ENCODE measurements at regions not wholly inside any gene's neighbourhood (a gene's known extent, or its start where the extent isn't known, plus 50 kb on each side); places are given as distances from the start of the nearest gene placed in this dataset.

- no peaks in the 10 kb centered on the region for H3K36me3 ChIP-seq (ENCODE audit: insufficient read depth, low read length)
- no peak overlapping the region for H3K9ac ChIP-seq (ENCODE audit: low read depth, low read length)
- no peaks in the 10 kb centered on the region for H3K4me1 ChIP-seq (ENCODE audit: insufficient read depth, low read length)
- H3K9me3 ChIP-seq (ENCODE audit: control insufficient read depth, insufficient read depth, low read length): no peaks in the 10 kb centered on the region
Observed at GRCh38 chr2:76312236-76312635, 601.5 kb upstream of the GCFC2 start.

GRCh38 chr2:76311728-76312127 lies 601.0 kb upstream of the GCFC2 start:
- Histone ChIP-seq H3K9me3 (ENCODE audit: control insufficient read depth, insufficient read depth, low read length) (no peaks in the 10 kb centered on the region), H3K9ac (ENCODE audit: low read depth, low read length) (no peak overlapping the region), H3K4me1 (ENCODE audit: insufficient read depth, low read length) (no peaks in the 10 kb centered on the region), H3K36me3 (ENCODE audit: insufficient read depth, low read length) (no peaks in the 10 kb centered on the region)

- H3K4me1 ChIP-seq (ENCODE audit: insufficient read depth, low read length): no peaks in the 10 kb centered on the region
- no peaks in the 10 kb centered on the region for H3K36me3 ChIP-seq (ENCODE audit: insufficient read depth, low read length)
- H3K9me3 ChIP-seq (ENCODE audit: control insufficient read depth, insufficient read depth, low read length): no peaks in the 10 kb centered on the region
- H3K9ac ChIP-seq (ENCODE audit: low read depth, low read length): no peak overlapping the region
Observed at GRCh38 chr2:76310894-76311633, 600.3 kb upstream of the GCFC2 start.

GRCh38 chr2:76307495-76307894 lies 596.8 kb upstream of the GCFC2 start:
- H3K9ac ChIP-seq (ENCODE audit: low read depth, low read length): no peak overlapping the region
- H3K9me3 ChIP-seq (ENCODE audit: control insufficient read depth, insufficient read depth, low read length): no peaks in the 10 kb centered on the region
- H3K4me1 ChIP-seq (ENCODE audit: insufficient read depth, low read length): no peaks in the 10 kb centered on the region
- no peaks in the 10 kb centered on the region for H3K36me3 ChIP-seq (ENCODE audit: insufficient read depth, low read length)

GRCh38 chr2:76298041-76298440 lies 587.3 kb upstream of the GCFC2 start:
- no peak overlapping the region for H3K9ac ChIP-seq (ENCODE audit: low read depth, low read length)
- H3K4me1 ChIP-seq (ENCODE audit: insufficient read depth, low read length): no peaks in the 10 kb centered on the region
- H3K36me3 ChIP-seq (ENCODE audit: insufficient read depth, low read length): no peaks in the 10 kb centered on the region
- no peaks in the 10 kb centered on the region for H3K9me3 ChIP-seq (ENCODE audit: control insufficient read depth, insufficient read depth, low read length)

GRCh38 chr2:76296438-76296837 lies 585.7 kb upstream of the GCFC2 start:
- H3K9me3 ChIP-seq (ENCODE audit: control insufficient read depth, insufficient read depth, low read length): no peaks in the 10 kb centered on the region
- no peaks in the 10 kb centered on the region for H3K4me1 ChIP-seq (ENCODE audit: insufficient read depth, low read length)
- no peak overlapping the region for H3K9ac ChIP-seq (ENCODE audit: low read depth, low read length)
- H3K36me3 ChIP-seq (ENCODE audit: insufficient read depth, low read length): no peaks in the 10 kb centered on the region

GRCh38 chr2:76295762-76296161 lies 585.0 kb upstream of the GCFC2 start:
- H3K4me1 ChIP-seq (ENCODE audit: insufficient read depth, low read length): no peaks in the 10 kb centered on the region
- no peaks in the 10 kb centered on the region for H3K36me3 ChIP-seq (ENCODE audit: insufficient read depth, low read length)
- no peak overlapping the region for H3K9ac ChIP-seq (ENCODE audit: low read depth, low read length)
- H3K9me3 ChIP-seq (ENCODE audit: control insufficient read depth, insufficient read depth, low read length): no peaks in the 10 kb centered on the region

GRCh38 chr2:76288598-76288997 lies 577.9 kb upstream of the GCFC2 start:
- Histone ChIP-seq H3K36me3 (ENCODE audit: insufficient read depth, low read length) (no peaks in the 10 kb centered on the region), H3K9ac (ENCODE audit: low read depth, low read length) (no peak overlapping the region), H3K9me3 (ENCODE audit: control insufficient read depth, insufficient read depth, low read length) (no peaks in the 10 kb centered on the region), H3K4me1 (ENCODE audit: insufficient read depth, low read length) (no peaks in the 10 kb centered on the region)

GRCh38 chr2:76288146-76288545 lies 577.4 kb upstream of the GCFC2 start:
- no peaks in the 10 kb centered on the region for H3K9me3 ChIP-seq (ENCODE audit: control insufficient read depth, insufficient read depth, low read length)
- no peaks in the 10 kb centered on the region for H3K36me3 ChIP-seq (ENCODE audit: insufficient read depth, low read length)
- no peak overlapping the region for H3K9ac ChIP-seq (ENCODE audit: low read depth, low read length)
- no peaks in the 10 kb centered on the region for H3K4me1 ChIP-seq (ENCODE audit: insufficient read depth, low read length)

- peaks cover 18% of the 10 kb centered on the region for H3K4me1 ChIP-seq (ENCODE audit: insufficient read depth, low read length)
- H3K9ac ChIP-seq (ENCODE audit: low read depth, low read length): no peak overlapping the region
- no peaks in the 10 kb centered on the region for H3K36me3 ChIP-seq (ENCODE audit: insufficient read depth, low read length)
- H3K9me3 ChIP-seq (ENCODE audit: control insufficient read depth, insufficient read depth, low read length): no peaks in the 10 kb centered on the region
Observed at GRCh38 chr2:76283350-76283749, 572.6 kb upstream of the GCFC2 start.

GRCh38 chr2:76281156-76281841 lies 570.6 kb upstream of the GCFC2 start:
- no peaks in the 10 kb centered on the region for H3K9me3 ChIP-seq (ENCODE audit: control insufficient read depth, insufficient read depth, low read length)
- H3K9ac ChIP-seq (ENCODE audit: low read depth, low read length): no peak overlapping the region
- H3K36me3 ChIP-seq (ENCODE audit: insufficient read depth, low read length): no peaks in the 10 kb centered on the region
- H3K4me1 ChIP-seq (ENCODE audit: insufficient read depth, low read length): peaks cover 18% of the 10 kb centered on the region

- no peaks in the 10 kb centered on the region for H3K9me3 ChIP-seq (ENCODE audit: control insufficient read depth, insufficient read depth, low read length)
- H3K36me3 ChIP-seq (ENCODE audit: insufficient read depth, low read length): no peaks in the 10 kb centered on the region
- H3K4me1 ChIP-seq (ENCODE audit: insufficient read depth, low read length): peaks cover 18% of the 10 kb centered on the region
- H3K9ac ChIP-seq (ENCODE audit: low read depth, low read length): no peak overlapping the region
Observed at GRCh38 chr2:76280686-76281085, 570.0 kb upstream of the GCFC2 start.

- Histone ChIP-seq H3K9me3 (ENCODE audit: control insufficient read depth, insufficient read depth, low read length) (no peaks in the 10 kb centered on the region), H3K4me1 (ENCODE audit: insufficient read depth, low read length) (peaks cover 18% of the 10 kb centered on the region), H3K36me3 (ENCODE audit: insufficient read depth, low read length) (no peaks in the 10 kb centered on the region), H3K9ac (ENCODE audit: low read depth, low read length) (no peak overlapping the region)
Observed at GRCh38 chr2:76279142-76279541, 568.4 kb upstream of the GCFC2 start.

- H3K9ac ChIP-seq (ENCODE audit: low read depth, low read length): no peak overlapping the region
- no peaks in the 10 kb centered on the region for H3K9me3 ChIP-seq (ENCODE audit: control insufficient read depth, insufficient read depth, low read length)
- H3K36me3 ChIP-seq (ENCODE audit: insufficient read depth, low read length): no peaks in the 10 kb centered on the region
- peaks cover 10% of the 10 kb centered on the region for H3K4me1 ChIP-seq (ENCODE audit: insufficient read depth, low read length)
Observed at GRCh38 chr2:76275788-76276187, 565.1 kb upstream of the GCFC2 start.

- Histone ChIP-seq H3K9ac (ENCODE audit: low read depth, low read length) (no peak overlapping the region), H3K36me3 (ENCODE audit: insufficient read depth, low read length) (no peaks in the 10 kb centered on the region), H3K4me1 (ENCODE audit: insufficient read depth, low read length) (no peaks in the 10 kb centered on the region), H3K9me3 (ENCODE audit: control insufficient read depth, insufficient read depth, low read length) (no peaks in the 10 kb centered on the region)
Observed at GRCh38 chr2:76274676-76275075, 564.0 kb upstream of the GCFC2 start.

All from ES-I3 (cell line).